Omental fat pad (tissue), 3 donors: ENCODE measurements at regions not wholly inside any gene's neighbourhood (a gene's known extent, or its start where the extent isn't known, plus 50 kb on each side); places are given as distances from the start of the nearest gene placed in this dataset.

Experiments used
- ATAC-seq: fragments of 150-250 bp; one replicate; pipeline ENCODE4 v1.9.1; 2016; ENCODE audit warnings: mild to moderate bottlenecking, moderate library complexity; ENCODE audit not compliant: low FRiP score
- DNase-seq: peaks from one replicate; pipeline ENCODE4 v3.0.0-alpha.2; 2019; ENCODE audit warnings: low spot score
- TF ChIP-seq, protein P1 (sequence below), 3 donors: fragments of 450-650 bp; IDR thresholded peaks; one replicate each; pipeline ENCODE4 v1.5.1; 2016 to 2017; ENCODE audit warnings: antibody characterized with exemption in 3 of 3, mild to moderate bottlenecking in 3 of 3, moderate library complexity in 2 of 3

DNA sequence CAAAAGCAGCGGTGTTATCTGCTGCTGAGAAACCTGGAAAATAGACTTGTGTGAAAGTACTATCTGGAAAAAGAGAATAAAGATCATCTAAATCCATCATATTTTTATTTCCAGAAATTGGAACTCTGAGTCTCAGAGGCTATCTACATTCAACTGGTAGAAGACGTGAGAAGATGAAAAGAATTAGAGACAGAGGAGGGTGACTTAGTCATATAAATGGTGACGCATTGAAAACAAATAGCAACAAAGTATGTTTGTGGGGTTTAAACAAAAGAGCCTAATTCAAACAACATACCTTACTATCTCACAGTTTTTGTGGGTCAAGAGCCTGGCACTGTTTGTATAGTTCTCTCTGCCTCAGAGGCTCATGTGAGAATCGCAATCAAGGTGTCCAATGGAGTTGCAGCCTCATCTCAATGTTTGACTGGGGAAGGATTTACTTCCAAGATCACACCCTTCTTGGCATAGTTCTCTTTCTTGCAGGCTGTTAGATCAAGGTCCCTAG, 757.1 kb upstream of the SLC35B3 start:
- ATAC-seq = no peak
- DNase-seq = no peak
- TF ChIP-seq, protein P1, sequence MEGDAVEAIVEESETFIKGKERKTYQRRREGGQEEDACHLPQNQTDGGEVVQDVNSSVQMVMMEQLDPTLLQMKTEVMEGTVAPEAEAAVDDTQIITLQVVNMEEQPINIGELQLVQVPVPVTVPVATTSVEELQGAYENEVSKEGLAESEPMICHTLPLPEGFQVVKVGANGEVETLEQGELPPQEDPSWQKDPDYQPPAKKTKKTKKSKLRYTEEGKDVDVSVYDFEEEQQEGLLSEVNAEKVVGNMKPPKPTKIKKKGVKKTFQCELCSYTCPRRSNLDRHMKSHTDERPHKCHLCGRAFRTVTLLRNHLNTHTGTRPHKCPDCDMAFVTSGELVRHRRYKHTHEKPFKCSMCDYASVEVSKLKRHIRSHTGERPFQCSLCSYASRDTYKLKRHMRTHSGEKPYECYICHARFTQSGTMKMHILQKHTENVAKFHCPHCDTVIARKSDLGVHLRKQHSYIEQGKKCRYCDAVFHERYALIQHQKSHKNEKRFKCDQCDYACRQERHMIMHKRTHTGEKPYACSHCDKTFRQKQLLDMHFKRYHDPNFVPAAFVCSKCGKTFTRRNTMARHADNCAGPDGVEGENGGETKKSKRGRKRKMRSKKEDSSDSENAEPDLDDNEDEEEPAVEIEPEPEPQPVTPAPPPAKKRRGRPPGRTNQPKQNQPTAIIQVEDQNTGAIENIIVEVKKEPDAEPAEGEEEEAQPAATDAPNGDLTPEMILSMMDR (IDR thresholded peaks at IDR 0.05) = no peak

DNA sequence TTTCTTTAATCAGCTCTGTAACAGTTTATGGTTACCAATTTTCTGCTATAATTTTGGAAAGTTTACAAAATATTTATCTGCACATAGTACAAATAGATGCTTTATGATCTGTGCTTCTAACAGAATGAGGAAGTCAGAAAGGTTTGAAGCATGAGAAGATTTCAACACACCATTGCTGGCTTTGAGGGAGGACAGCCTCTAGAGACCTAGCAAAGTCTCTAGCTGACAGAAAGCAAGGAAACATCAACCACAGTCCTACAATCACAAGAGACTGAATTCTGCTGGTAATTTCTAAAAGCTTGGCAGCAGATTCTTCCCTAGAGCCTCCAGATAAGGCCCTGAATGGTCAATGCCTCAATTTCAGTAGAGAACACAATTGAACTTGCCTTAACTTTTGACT, 750.8 kb upstream of the SLC35B3 start:
- no peak for ATAC-seq
- TF ChIP-seq, protein P1 (IDR thresholded peaks at IDR 0.05) = no peak
- no peak for DNase-seq

DNA sequence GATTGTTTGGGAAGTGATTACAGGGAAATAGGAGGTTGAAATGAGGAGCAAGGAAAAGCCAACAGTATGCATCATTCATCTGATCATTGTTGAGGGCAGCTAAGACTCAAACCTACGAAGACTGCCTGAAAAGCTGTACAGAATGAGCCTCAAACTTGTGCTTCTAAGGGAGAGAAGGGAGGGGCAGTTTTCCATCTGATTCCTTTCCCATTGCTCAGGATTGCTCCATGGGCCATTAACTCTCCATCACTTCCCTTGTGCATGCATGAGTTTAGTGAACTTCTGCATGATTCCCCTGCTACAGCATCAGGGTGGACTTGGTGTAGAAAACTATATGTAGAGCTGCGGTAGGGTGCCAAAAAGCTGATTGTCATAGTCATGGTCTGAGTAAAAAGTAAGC, 742.7 kb upstream of the SLC35B3 start:
- DNase-seq (no peak), ATAC-seq (no peak)
- TF ChIP-seq, protein P1 (IDR thresholded peaks at IDR 0.05) = no peak

DNA sequence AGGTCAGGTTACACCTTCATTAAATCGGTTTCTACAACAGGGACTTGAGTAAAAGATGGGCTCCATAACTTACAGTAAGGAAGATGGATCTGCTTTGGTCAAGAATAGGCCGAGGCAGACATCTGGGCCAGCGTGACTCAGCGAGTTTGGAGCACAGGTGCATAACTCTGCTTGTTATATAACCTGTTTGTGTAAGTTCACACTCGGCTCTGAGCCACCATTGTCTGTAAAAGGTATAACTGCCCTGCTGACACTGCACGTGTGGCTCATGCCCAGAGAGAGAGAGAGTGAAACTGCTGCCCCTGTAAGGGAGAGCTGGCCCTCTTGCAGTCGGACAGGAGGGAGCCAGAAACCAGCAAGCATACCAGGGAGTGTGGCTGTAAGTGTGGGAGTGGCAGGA, 737.9 kb upstream of the SLC35B3 start:
- DNase-seq (no peak), ATAC-seq (no peak)
- TF ChIP-seq, protein P1 (IDR thresholded peaks at IDR 0.05) = no peak

DNA sequence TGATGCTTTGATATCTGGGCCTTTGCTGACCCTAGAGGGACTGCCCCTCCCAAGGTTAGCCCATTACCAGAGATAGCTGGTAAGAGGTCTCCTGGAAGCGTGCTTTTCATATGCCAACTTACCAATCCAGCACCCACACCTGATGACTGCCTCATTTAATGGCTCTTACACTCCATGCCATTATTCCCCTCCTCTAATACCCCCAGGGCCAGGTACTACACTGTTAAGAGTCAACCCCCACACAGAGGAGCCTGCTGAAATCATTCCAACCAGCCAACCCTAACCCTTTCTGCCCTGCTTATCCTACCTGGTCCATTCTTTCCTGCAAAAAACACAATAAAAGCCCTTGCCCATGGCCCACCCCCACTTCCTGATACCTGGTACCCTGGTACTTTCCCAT, 736.8 kb upstream of the SLC35B3 start:
- ATAC-seq = no peak

DNA sequence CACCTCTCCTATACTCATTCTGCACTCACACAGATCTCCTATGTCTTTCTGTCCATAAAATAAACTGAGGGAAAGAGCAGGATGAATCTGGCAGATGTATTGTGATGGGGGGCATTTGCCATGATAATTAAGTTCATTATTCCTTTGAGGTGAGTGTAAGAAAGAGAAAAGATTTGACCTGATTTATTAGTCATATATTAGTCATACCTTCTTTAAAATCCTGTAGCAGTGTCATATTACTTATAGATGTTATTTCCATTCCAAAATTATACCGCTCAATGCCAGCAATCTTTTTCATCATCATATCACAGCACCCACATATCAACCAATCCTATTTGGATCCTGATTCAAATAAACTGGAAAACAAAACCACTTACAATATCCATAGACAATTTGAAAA, 733.3 kb upstream of the SLC35B3 start:
- no peak for ATAC-seq
- TF ChIP-seq, protein P1 (IDR thresholded peaks at IDR 0.05) = no peak
- DNase-seq = no peak

More for the DNA sequence above, 736.8 kb upstream of the SLC35B3 start:
- TF ChIP-seq, protein P1 (IDR thresholded peaks at IDR 0.05) = no peak
- DNase-seq = no peak

DNA sequence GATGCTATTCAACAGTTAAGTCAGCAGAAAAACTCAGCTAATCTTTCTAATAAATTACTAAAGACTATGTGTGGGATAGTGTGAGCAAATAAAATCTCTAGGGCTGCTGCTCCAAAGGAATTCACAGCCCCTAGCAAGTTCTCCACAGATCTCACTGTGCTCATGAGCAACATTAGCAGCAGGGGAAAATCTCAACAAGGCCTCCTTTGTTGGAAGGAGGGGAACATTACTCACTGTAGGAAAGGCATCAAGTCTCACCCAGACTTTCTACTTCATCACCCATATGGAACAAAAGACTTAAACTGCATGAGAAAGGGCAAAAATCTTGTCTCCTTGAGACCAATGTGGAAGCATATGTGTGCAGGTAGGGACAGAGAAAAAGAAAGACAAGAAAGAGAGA, 726.4 kb upstream of the SLC35B3 start:
- TF ChIP-seq, protein P1 (IDR thresholded peaks at IDR 0.05) = no peak
- DNase-seq = no peak
- no peak for ATAC-seq
